DND-41 (cell line): ENCODE measurements at regions not wholly inside any gene's neighbourhood (a gene's known extent, or its start where the extent isn't known, plus 50 kb on each side); places are given as distances from the start of the nearest gene placed in this dataset.

ENCODE experiments used
- EZH2 ChIP-seq: IDR thresholded peaks from 3 replicates; pipeline ENCODE4 v1.6.1; 2012; ENCODE audit warnings: borderline replicate concordance, low read depth, mild to moderate bottlenecking, moderate library complexity, low read length, inconsistent platforms; ENCODE audit not compliant: severe bottlenecking
- TF ChIP-seq, protein P1 (sequence below): IDR thresholded peaks from 2 replicates; pipeline ENCODE4 v1.5.1; 2012; ENCODE audit warnings: borderline replicate concordance, low read length, moderate library complexity, mild to moderate bottlenecking; ENCODE audit not compliant: poor library complexity, severe bottlenecking; ENCODE audit errors: extremely low read depth

- TF ChIP-seq, protein P1, sequence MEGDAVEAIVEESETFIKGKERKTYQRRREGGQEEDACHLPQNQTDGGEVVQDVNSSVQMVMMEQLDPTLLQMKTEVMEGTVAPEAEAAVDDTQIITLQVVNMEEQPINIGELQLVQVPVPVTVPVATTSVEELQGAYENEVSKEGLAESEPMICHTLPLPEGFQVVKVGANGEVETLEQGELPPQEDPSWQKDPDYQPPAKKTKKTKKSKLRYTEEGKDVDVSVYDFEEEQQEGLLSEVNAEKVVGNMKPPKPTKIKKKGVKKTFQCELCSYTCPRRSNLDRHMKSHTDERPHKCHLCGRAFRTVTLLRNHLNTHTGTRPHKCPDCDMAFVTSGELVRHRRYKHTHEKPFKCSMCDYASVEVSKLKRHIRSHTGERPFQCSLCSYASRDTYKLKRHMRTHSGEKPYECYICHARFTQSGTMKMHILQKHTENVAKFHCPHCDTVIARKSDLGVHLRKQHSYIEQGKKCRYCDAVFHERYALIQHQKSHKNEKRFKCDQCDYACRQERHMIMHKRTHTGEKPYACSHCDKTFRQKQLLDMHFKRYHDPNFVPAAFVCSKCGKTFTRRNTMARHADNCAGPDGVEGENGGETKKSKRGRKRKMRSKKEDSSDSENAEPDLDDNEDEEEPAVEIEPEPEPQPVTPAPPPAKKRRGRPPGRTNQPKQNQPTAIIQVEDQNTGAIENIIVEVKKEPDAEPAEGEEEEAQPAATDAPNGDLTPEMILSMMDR = no peak
- no peak for TF ChIP-seq EZH2
Observed at GRCh38 chr11:97079244-97079643, 689.4 kb downstream of the JRKL start.
